Urinary bladder (tissue), 3 donors: ENCODE measurements at regions not wholly inside any gene's neighbourhood (a gene's known extent, or its start where the extent isn't known, plus 50 kb on each side); places are given as distances from the start of the nearest gene placed in this dataset.

ENCODE experiments used
- DNase-seq: peaks from one replicate; pipeline ENCODE4 v3.0.0-alpha.2; 2015; ENCODE audit errors: extremely low spot score
- H3K27ac ChIP-seq: one replicate; pipeline ENCODE4 v1.5.1; 2013; ENCODE audit warnings: low read depth, mild to moderate bottlenecking, moderate library complexity
- H3K36me3 ChIP-seq: one replicate; pipeline ENCODE4 v1.6.1; 2013; ENCODE audit warnings: mild to moderate bottlenecking, moderate library complexity; ENCODE audit not compliant: insufficient read depth
- H3K4me1 ChIP-seq: one replicate; pipeline ENCODE4 v1.6.1; 2013; ENCODE audit warnings: mild to moderate bottlenecking, moderate library complexity; ENCODE audit not compliant: insufficient read depth
- H3K4me3 ChIP-seq: one replicate; pipeline ENCODE4 v1.5.1; 2013; ENCODE audit warnings: low read depth, low read length
- WGBS: extraction: QIAGEN DNeasy Blood & Tissue Kit; methylation state at CpG from one replicate; pipeline ENCODE4 v1.1.7; 2013; 5-methylcytosine and 5-hydroxymethylcytosine counted together
- donor health status: healthy with polysubstance abuse.
- donor health status: healthy.

- H3K4me1 ChIP-seq = no peaks in the 10 kb centered on the region
- WGBS = 43% methylated on average over 16 of the region's 16 CpGs
- no peak overlapping the region for H3K4me3 ChIP-seq
- no peaks in the 10 kb centered on the region for H3K36me3 ChIP-seq
- DNase-seq = peak; percentile 8
- H3K27ac ChIP-seq = no peak overlapping the region
Observed at GRCh38 chr7:67377939-67378862, 381.6 kb downstream of the TYW1 start.

- H3K4me1 ChIP-seq = no peaks in the 10 kb centered on the region
- H3K36me3 ChIP-seq = no peaks in the 10 kb centered on the region
- DNase-seq = no peak
- WGBS = 92% methylated on average over 4 of the region's 4 CpGs
- H3K27ac ChIP-seq = no peak overlapping the region
- H3K4me3 ChIP-seq = no peak overlapping the region
Observed at GRCh38 chr7:67380326-67380725, 383.7 kb downstream of the TYW1 start.

GRCh38 chr7:67380858-67381257, 384.2 kb downstream of the TYW1 start:
- WGBS = 98% methylated on average over 4 of the region's 4 CpGs
- no peaks in the 10 kb centered on the region for H3K36me3 ChIP-seq
- no peaks in the 10 kb centered on the region for H3K4me1 ChIP-seq
- H3K27ac ChIP-seq = no peak overlapping the region
- no peak for DNase-seq
- H3K4me3 ChIP-seq = no peak overlapping the region

- H3K4me1 ChIP-seq = no peaks in the 10 kb centered on the region
- no peak overlapping the region for H3K27ac ChIP-seq
- H3K36me3 ChIP-seq = no peaks in the 10 kb centered on the region
- no peak for DNase-seq
- H3K4me3 ChIP-seq = no peak overlapping the region
- WGBS = 78% methylated on average over 4 of the region's 4 CpGs
Observed at GRCh38 chr7:67387851-67388250, 391.2 kb downstream of the TYW1 start.

- H3K4me1 ChIP-seq = no peaks in the 10 kb centered on the region
- no peaks in the 10 kb centered on the region for H3K36me3 ChIP-seq
- no peak for DNase-seq
- no peak overlapping the region for H3K4me3 ChIP-seq
- WGBS = 72% methylated on average over 19 of the region's 19 CpGs
- no peak overlapping the region for H3K27ac ChIP-seq
Observed at GRCh38 chr7:67391168-67391567, 394.5 kb downstream of the TYW1 start.

- WGBS = 66% methylated on average over 16 of the region's 16 CpGs
- no peak for DNase-seq
Observed at GRCh38 chr7:67392596-67393438, 396.2 kb downstream of the TYW1 start.

GRCh38 chr7:67393903-67394302, 397.3 kb downstream of the TYW1 start:
- H3K36me3 ChIP-seq = no peaks in the 10 kb centered on the region
- H3K27ac ChIP-seq = no peak overlapping the region
- H3K4me1 ChIP-seq = no peaks in the 10 kb centered on the region
- no peak overlapping the region for H3K4me3 ChIP-seq
- DNase-seq = no peak
- WGBS = 72% methylated on average over 1 of the region's 1 CpG

More at GRCh38 chr7:67392596-67393438, 396.2 kb downstream of the TYW1 start:
- Histone ChIP-seq H3K27ac (no peak overlapping the region), H3K4me3 (no peak overlapping the region), H3K4me1 (no peaks in the 10 kb centered on the region), H3K36me3 (no peaks in the 10 kb centered on the region)

GRCh38 chr7:67398916-67399315, 402.3 kb downstream of the TYW1 start:
- H3K27ac ChIP-seq = no peak overlapping the region
- no peak for DNase-seq
- WGBS = 73% methylated on average over 7 of the region's 7 CpGs
- H3K4me1 ChIP-seq = no peaks in the 10 kb centered on the region
- no peak overlapping the region for H3K4me3 ChIP-seq
- H3K36me3 ChIP-seq = no peaks in the 10 kb centered on the region

- no peak overlapping the region for H3K27ac ChIP-seq
- H3K4me3 ChIP-seq = no peak overlapping the region
- no peak for DNase-seq
- H3K4me1 ChIP-seq = no peaks in the 10 kb centered on the region
- H3K36me3 ChIP-seq = no peaks in the 10 kb centered on the region
- 85% methylated on average over 3 of the region's 3 CpGs for WGBS
Observed at GRCh38 chr7:67401492-67401891, 404.9 kb downstream of the TYW1 start.

- no peak for DNase-seq
- no peak overlapping the region for H3K27ac ChIP-seq
- H3K4me3 ChIP-seq = no peak overlapping the region
- no peaks in the 10 kb centered on the region for H3K36me3 ChIP-seq
- 80% methylated on average over 4 of the region's 4 CpGs for WGBS
- H3K4me1 ChIP-seq = no peaks in the 10 kb centered on the region
Observed at GRCh38 chr7:67402280-67402679, 405.6 kb downstream of the TYW1 start.

- Histone ChIP-seq H3K27ac (no peak overlapping the region), H3K36me3 (no peaks in the 10 kb centered on the region), H3K4me1 (no peaks in the 10 kb centered on the region), H3K4me3 (no peak overlapping the region)
- no peak for DNase-seq
- 15% methylated on average over 1 of the region's 1 CpG for WGBS
Observed at GRCh38 chr7:67406976-67407375, 410.3 kb downstream of the TYW1 start.

- no peaks in the 10 kb centered on the region for H3K4me1 ChIP-seq
- H3K36me3 ChIP-seq = no peaks in the 10 kb centered on the region
- 29% methylated on average over 9 of the region's 9 CpGs for WGBS
- peak; percentile 15 for DNase-seq
- H3K4me3 ChIP-seq = no peak overlapping the region
- H3K27ac ChIP-seq = no peak overlapping the region
Observed at GRCh38 chr7:67407392-67408071, 410.9 kb downstream of the TYW1 start.

- Histone ChIP-seq H3K27ac (no peak overlapping the region), H3K4me1 (no peaks in the 10 kb centered on the region), H3K36me3 (no peaks in the 10 kb centered on the region), H3K4me3 (no peak overlapping the region)
- DNase-seq = no peak
Observed at GRCh38 chr7:67408109-67408508, 411.5 kb downstream of the TYW1 start.
